Thyroid gland (tissue), 4 donors: ENCODE measurements at regions not wholly inside any gene's neighbourhood (a gene's known extent, or its start where the extent isn't known, plus 50 kb on each side); places are given as distances from the start of the nearest gene placed in this dataset.
"Not testable (repeated sequence)": the region's sequence is repeated elsewhere in the genome, so short reads cannot be mapped to it uniquely, and the experiment has no call there.

ENCODE experiments used
- DNase-seq, 2 donors: peaks; one replicate each; pipeline ENCODE4 v3.0.0-alpha.2; 2019
- H3K27ac ChIP-seq, 3 donors: fragments of 200-600 bp; sonication (generic); 1 replicate in 2 of 3; 2 replicates in 1 of 3; pipeline ENCODE4 v1.5.1; 2016 to 2019; ENCODE audit warnings: mild to moderate bottlenecking in 1 of 3, moderate library complexity in 1 of 3
- H3K27me3 ChIP-seq: fragments of 200-600 bp; sonication (generic); one replicate; pipeline ENCODE4 v1.5.1; 2019
- H3K36me3 ChIP-seq, 2 donors: fragments of 200-600 bp; sonication (generic); one replicate each; pipeline ENCODE4 v1.5.1; 2016 to 2019
- H3K4me1 ChIP-seq, 2 donors: fragments of 200-600 bp; sonication (generic); one replicate each; pipeline ENCODE4 v1.5.1; 2017 to 2019
- H3K4me3 ChIP-seq, 3 donors: fragments of 200-600 bp; sonication (generic); replicated peaks in 1 of 3; 1 replicate in 2 of 3; 2 replicates in 1 of 3; pipeline ENCODE4 v1.5.1; 2016; ENCODE audit warnings: mild to moderate bottlenecking in 1 of 3
- H3K9me3 ChIP-seq: fragments of 200-600 bp; sonication (generic); one replicate; pipeline ENCODE4 v1.5.1; 2017
- CTCF ChIP-seq, 6 experiments: fragments of 200-600 bp in 3 of 6; fragments of 450-650 bp in 3 of 6; sonication (generic) in 3 of 6; IDR thresholded peaks; one replicate each; pipeline ENCODE4 v1.5.1; 2016 to 2019; ENCODE audit warnings: antibody characterized with exemption in 6 of 6, mild to moderate bottlenecking in 2 of 6, inconsistent platforms in 1 of 6, moderate library complexity in 1 of 6
- POLR2A ChIP-seq, 2 donors: fragments of 450-650 bp; IDR thresholded peaks; one replicate each; pipeline ENCODE4 v1.6.1; 2017; ENCODE audit warnings: antibody characterized with exemption in 2 of 2, mild to moderate bottlenecking in 2 of 2, moderate library complexity in 1 of 2
- WGBS, 2 donors: methylation state at CpG; one replicate each; pipeline ENCODE4 v1.1.5; 2017; 5-methylcytosine and 5-hydroxymethylcytosine counted together
- intact Hi-C: fragments of 100-400 bp; cut with DNase I; formaldehyde crosslinking; loops from one replicate; pipeline ENCODE4 v1.15.1; 2023

- TF ChIP-seq CTCF (IDR thresholded peaks at IDR 0.05) (no peak), POLR2A (IDR thresholded peaks at IDR 0.05) (no peak)
- Histone ChIP-seq H3K4me1 (no peaks in the 10 kb centered on the region), H3K27me3 (no peaks in the 10 kb centered on the region), H3K9me3 (no peaks in the 10 kb centered on the region), H3K27ac (no peak overlapping the region), H3K36me3 (no peaks in the 10 kb centered on the region), H3K4me3 (no peak overlapping the region)
- 75 to 77% methylated on average over 5 of the region's 5 CpGs for WGBS, 2 donors
- peak; percentile 2 to 11 for DNase-seq
- intact Hi-C loops, result no loop called here
Observed at GRCh38 chr11:25566298-25567200, 765.4 kb upstream of the ANO3 start.

GRCh38 chr11:25576320-25576719, 755.6 kb upstream of the ANO3 start:
- no peak overlapping the region for H3K4me3 ChIP-seq
- 90 to 92% methylated on average over 1 of the region's 1 CpG for WGBS, 2 donors
- TF ChIP-seq POLR2A (IDR thresholded peaks at IDR 0.05), result no peak
- no peak for TF ChIP-seq CTCF (IDR thresholded peaks at IDR 0.05)

GRCh38 chr11:25579554-25579953, 752.4 kb upstream of the ANO3 start:
- H3K9me3 ChIP-seq, H3K4me3 ChIP-seq, H3K27ac ChIP-seq, H3K4me1 ChIP-seq, DNase-seq, H3K27me3 ChIP-seq, intact Hi-C loops, H3K36me3 ChIP-seq: not testable (repeated sequence)
- WGBS, 2 donors, result 36 to 47% methylated on average over 2 of the region's 2 CpGs

More at GRCh38 chr11:25576320-25576719, 755.6 kb upstream of the ANO3 start:
- no peak for DNase-seq
- Histone ChIP-seq H3K36me3 (no peaks in the 10 kb centered on the region), H3K4me1 (no peaks in the 10 kb centered on the region), H3K27me3 (no peaks in the 10 kb centered on the region), H3K27ac (no peak overlapping the region), H3K9me3 (no peaks in the 10 kb centered on the region)
- intact Hi-C loops, result no loop called here

GRCh38 chr11:25583596-25583995, 748.3 kb upstream of the ANO3 start:
- TF ChIP-seq POLR2A (IDR thresholded peaks at IDR 0.05) (no peak), CTCF (IDR thresholded peaks at IDR 0.05) (no peak)

GRCh38 chr11:25587496-25587895, 744.4 kb upstream of the ANO3 start:
- no peak for DNase-seq
- H3K9me3 ChIP-seq, result no peaks in the 10 kb centered on the region
- TF ChIP-seq CTCF (IDR thresholded peaks at IDR 0.05) (no peak), POLR2A (IDR thresholded peaks at IDR 0.05) (no peak)
- no peak overlapping the region for H3K4me3 ChIP-seq
- H3K27me3 ChIP-seq, result no peaks in the 10 kb centered on the region
- H3K4me1 ChIP-seq, result no peaks in the 10 kb centered on the region
- intact Hi-C loops, result no loop called here
- no peaks in the 10 kb centered on the region for H3K36me3 ChIP-seq
- H3K27ac ChIP-seq, result no peak overlapping the region

More at GRCh38 chr11:25583596-25583995, 748.3 kb upstream of the ANO3 start:
- no peaks in the 10 kb centered on the region for H3K27me3 ChIP-seq
- H3K4me3 ChIP-seq, result no peak overlapping the region
- DNase-seq, result no peak
- no peaks in the 10 kb centered on the region for H3K4me1 ChIP-seq
- 88 to 89% methylated on average over 3 of the region's 3 CpGs for WGBS, 2 donors
- no peaks in the 10 kb centered on the region for H3K9me3 ChIP-seq
- H3K36me3 ChIP-seq, result no peaks in the 10 kb centered on the region
- intact Hi-C loops, result no loop called here
- H3K27ac ChIP-seq, result no peak overlapping the region
